GM10266 (cell line): ENCODE measurements at regions not wholly inside any gene's neighbourhood (a gene's known extent, or its start where the extent isn't known, plus 50 kb on each side); places are given as distances from the start of the nearest gene placed in this dataset.

Source experiments
- DNase-seq: peaks from one replicate; pipeline ENCODE4 v3.0.0; 2012; ENCODE audit errors: extremely low spot score
- CTCF ChIP-seq: IDR thresholded peaks from 2 replicates; pipeline ENCODE4 v1.5.1; 2012; ENCODE audit warnings: mild to moderate bottlenecking, low read depth; ENCODE audit not compliant: control insufficient read depth, insufficient read depth; ENCODE audit errors: missing control alignments

- TF ChIP-seq CTCF: no peak
- DNase-seq: no peak
Observed at GRCh38 chr9:75385236-75385635, 296.9 kb downstream of the OSTF1 start.

GRCh38 chr9:75389101-75389500 is 300.8 kb downstream of the OSTF1 start:
- no peak for TF ChIP-seq CTCF

GRCh38 chr9:75390951-75391350 is 302.6 kb downstream of the OSTF1 start:
- TF ChIP-seq CTCF: no peak
- no peak for DNase-seq

More at GRCh38 chr9:75389101-75389500, 300.8 kb downstream of the OSTF1 start:
- DNase-seq: no peak

GRCh38 chr9:75391497-75391896 is 303.2 kb downstream of the OSTF1 start:
- TF ChIP-seq CTCF: no peak
- no peak for DNase-seq

- no peak for DNase-seq
- TF ChIP-seq CTCF: no peak
Observed at GRCh38 chr9:75395336-75395735, 307.0 kb downstream of the OSTF1 start.

GRCh38 chr9:75397836-75398235 is 309.5 kb downstream of the OSTF1 start:
- no peak for DNase-seq
- TF ChIP-seq CTCF: no peak

- no peak for DNase-seq
- no peak for TF ChIP-seq CTCF
Observed at GRCh38 chr9:75408391-75408790, 320.1 kb downstream of the OSTF1 start.
